AG10803 (cell line): ENCODE measurements at regions not wholly inside any gene's neighbourhood (a gene's known extent, or its start where the extent isn't known, plus 50 kb on each side); places are given as distances from the start of the nearest gene placed in this dataset.

Source experiments
- DNase-seq: peaks from one replicate; pipeline ENCODE4 v3.0.0; 2010; ENCODE audit warnings: low read depth
- H3K4me3 ChIP-seq: 2 replicates; pipeline ENCODE4 v1.5.1; 2011; ENCODE audit warnings: mild to moderate bottlenecking, low read length, control low read depth
- CTCF ChIP-seq: conservative IDR thresholded peaks from 2 replicates; pipeline ENCODE4 v1.5.1; 2011; ENCODE audit warnings: mild to moderate bottlenecking, low read length, control low read depth, inconsistent platforms

DNA sequence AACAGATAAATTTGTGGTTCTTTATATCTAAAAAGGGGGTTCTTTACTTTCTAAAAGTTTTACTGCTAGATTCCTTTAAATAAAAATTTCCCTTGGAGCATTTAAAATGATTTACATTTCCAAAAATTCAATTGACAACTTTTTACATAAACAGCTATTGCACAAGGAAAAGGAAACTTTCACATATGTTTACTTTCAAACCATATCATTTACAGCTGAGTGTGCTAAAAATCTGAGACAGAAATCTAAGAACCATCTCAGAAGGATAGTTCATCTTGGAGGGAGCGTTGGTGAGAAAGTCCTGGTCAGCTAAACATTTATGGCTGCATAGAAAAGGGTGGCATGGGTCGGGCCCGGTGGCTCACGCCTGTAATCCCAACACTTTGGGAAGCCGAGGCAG lies 235.4 kb downstream of the DTWD2 start:
- DNase-seq: no peak
- TF ChIP-seq CTCF: no peak
- no peak overlapping the region for H3K4me3 ChIP-seq

GRCh38 chr5:118736396-118736795 lies 252.0 kb downstream of the DTWD2 start:
- no peak overlapping the region for H3K4me3 ChIP-seq
- no peak for DNase-seq
- TF ChIP-seq CTCF: no peak

- no peak for TF ChIP-seq CTCF
- H3K4me3 ChIP-seq: no peak overlapping the region
These were observed 255.0 kb downstream of the DTWD2 start for GRCh38 chr5:118733394-118733793.

DNA sequence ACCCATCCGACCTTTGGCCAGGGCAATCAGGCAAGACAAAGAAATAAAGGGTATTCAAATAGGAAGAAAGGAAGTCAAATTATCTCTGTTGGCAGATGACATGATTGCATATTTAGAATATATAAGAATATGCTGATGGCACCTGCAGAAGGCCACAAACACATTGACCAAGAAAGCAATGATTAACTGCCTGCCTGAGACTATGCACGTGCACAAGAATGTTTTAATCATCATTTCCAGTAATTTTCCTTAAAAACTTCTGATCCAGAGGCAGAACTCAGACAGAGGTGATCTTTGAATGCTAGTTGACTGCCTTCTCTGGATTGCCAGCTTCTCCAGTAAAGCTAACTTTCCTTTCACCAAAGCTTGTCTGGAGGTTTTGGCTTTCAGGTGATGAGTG lies 260.2 kb downstream of the DTWD2 start:
- no peak for DNase-seq
- no peak overlapping the region for H3K4me3 ChIP-seq
- no peak for TF ChIP-seq CTCF

More at GRCh38 chr5:118733394-118733793, 255.0 kb downstream of the DTWD2 start:
- no peak for DNase-seq

GRCh38 chr5:118726891-118727290 lies 261.5 kb downstream of the DTWD2 start:
- TF ChIP-seq CTCF: no peak
- DNase-seq: no peak
- H3K4me3 ChIP-seq: no peak overlapping the region

DNA sequence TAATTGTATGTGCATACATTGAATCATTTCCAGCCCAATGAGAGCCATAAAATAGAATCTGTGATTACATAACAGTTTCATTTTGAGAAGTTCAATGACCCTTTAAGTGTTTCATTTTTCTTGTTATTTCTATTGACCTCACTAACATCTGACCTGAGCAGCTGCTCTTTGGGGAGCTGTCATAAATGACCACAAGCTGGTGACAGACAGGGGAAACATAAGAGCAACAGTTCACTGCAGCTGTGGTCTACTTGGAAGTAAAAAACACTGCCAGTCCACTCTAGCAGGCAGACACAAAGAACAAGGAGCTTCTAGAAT lies 265.4 kb downstream of the DTWD2 start:
- H3K4me3 ChIP-seq: no peak overlapping the region
- DNase-seq: no peak
- TF ChIP-seq CTCF: no peak

DNA sequence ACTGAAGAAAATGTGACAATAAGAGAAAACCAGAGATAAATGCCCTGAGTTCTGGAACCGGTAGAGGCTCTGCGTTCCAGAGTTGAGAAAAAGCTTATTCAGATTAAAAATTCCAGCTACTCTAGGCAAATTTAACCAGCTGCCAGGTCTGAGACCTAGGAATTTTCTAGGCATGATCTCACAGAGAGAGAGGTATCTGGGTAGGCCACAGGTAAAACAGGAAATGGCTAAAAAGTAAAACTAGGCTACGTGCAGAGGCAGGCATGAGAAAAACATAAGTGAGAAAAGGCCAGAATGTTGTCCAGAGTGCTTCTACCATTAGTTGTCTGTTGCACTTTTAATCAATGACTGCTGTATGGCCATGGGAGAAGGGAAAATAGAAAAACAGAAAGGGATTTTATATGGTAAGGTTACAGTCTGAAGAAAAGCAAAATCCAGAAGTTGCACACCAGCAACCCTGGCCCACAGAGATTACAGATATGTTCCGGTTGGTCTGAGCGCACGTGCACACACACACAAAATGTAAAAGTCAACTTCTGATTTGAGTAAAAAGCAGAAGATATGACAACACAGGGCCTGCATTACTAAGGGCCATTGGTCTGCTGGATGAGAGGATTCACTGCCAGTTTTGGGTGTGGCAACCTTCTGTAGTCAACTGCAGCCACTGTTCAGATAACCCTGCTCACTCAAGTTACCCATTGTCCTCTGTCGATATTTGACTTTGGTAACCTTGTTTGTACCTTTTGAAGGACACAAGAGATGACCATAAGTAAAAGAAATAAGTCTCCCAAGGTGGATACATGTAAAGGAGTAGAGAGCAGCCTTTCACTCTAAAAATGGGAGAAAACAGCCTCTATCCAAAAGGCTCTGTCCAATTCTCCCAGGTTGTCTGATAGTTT lies 266.0 kb downstream of the DTWD2 start:
- no peak overlapping the region for H3K4me3 ChIP-seq
- DNase-seq: no peak
- no peak for TF ChIP-seq CTCF
